GM11168 (cell line): ENCODE measurements at regions not wholly inside any gene's neighbourhood (a gene's known extent, or its start where the extent isn't known, plus 50 kb on each side); places are given as distances from the start of the nearest gene placed in this dataset.

Source experiments
- in situ Hi-C: fragments of 300-500 bp; cut with MboI; formaldehyde crosslinking; loops from one replicate; pipeline ENCODE4 v1.12.0; 2022; ENCODE audit warnings: low sequenced_read_pairs; ENCODE audit not compliant: unreplicated experiment

DNA sequence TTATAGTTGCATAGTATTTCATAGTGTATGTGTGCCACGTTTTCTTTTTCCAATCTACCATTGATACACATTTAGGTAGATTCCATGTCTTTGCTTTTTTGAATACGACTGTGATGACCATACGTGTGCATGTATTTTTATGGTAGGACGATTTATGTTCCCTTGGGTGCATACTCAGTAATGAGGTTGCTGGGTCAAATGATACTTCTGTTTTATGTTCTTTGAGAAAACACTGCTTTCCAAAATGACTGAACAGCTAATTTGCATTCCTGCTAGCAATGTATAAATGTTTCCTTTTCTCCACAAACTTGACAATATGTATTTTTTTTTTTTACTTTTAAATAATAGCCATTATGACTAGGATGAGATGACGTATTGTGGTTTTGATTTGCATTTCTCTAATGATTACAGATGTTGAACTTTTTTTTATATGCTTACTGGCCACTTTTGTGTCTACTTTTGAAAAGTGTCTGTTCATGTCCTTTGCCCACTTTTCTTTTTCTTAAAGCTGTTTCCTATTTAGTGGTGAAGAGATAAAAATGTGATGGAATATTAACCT, 969.5 kb upstream of the NDST4 start:
- in situ Hi-C loops: no loop called here

DNA sequence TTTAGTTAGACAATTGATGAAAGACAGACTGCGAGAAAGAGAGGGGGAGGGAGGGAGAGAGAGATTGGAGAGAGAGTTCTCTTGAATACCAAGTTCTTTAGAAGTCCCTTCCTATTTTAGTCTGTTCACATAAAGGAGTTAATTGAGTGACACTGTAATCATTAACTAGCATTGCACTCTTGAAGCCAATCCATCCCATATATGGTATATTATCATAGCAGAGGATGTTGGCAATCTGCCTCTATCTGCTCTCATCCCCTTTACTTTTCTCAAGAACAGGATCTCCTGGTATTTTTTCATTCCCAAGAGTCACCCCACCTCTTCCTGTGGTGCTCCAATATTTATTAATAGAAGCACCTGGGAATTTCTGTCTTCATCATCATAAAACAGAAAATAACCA, 959.6 kb upstream of the NDST4 start:
- in situ Hi-C loops: no loop called here

DNA sequence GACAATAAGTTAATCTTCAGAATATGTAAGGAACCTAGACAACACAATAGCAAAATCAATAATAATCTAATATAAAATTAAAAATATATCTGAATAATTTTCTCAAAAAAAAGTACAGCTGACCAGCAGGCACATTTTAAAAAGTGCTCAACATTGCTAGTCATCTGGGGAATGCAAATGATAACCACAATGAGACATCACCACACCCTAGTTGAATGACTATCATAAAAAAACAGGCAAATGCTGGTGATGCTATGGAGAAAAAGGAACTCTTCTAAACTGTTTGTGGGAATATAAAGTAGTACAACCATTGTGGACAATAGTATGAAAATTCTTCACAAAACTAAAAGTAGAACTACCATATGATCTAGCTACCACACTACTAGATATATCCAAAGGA, 956.9 kb upstream of the NDST4 start:
- in situ Hi-C loops: no loop called here

DNA sequence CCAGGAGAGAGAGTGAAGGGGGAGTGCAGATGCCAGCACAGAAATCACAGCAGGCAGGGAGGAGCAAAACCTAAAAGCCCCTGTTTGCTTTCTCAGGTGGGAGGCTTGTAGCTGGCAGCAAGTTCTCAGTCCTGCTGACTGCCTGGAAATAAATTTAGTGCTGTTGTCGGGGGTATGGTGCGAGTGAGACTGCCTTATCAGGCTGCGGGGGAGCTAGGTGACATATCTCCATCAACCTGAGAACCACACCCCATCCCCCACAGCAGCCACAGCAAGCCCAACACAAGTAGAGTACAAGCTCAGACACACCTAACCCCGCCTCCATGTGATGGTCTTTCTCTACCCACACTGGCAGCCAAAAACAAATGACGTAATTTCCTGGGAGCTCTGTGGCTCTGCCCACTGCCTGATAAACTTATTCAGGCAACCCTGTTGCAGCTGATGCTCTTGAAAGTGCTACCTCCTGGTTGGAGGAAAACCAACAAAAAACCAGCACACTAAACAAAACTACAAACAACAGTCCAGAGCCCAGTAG, 953.4 kb upstream of the NDST4 start:
- in situ Hi-C loops: no loop called here

DNA sequence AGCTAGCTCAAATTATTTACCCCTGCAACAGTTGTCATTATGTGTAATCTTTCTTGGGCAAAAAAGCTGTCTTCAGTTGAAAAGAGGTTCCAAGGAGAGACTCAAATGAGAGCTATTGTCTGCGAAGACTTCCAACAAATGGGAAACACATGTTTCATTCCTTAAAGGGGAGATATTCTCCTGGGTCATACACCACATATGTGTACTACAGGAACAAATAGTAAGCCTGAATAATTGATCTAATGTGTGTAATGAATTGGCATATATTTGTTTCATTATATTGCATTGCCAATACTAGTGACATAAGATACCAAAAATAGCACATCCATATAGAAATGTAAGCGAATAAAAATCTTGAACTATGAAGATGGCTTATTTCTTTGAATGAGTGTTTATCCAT, 950.9 kb upstream of the NDST4 start:
- in situ Hi-C loops: no loop called here

DNA sequence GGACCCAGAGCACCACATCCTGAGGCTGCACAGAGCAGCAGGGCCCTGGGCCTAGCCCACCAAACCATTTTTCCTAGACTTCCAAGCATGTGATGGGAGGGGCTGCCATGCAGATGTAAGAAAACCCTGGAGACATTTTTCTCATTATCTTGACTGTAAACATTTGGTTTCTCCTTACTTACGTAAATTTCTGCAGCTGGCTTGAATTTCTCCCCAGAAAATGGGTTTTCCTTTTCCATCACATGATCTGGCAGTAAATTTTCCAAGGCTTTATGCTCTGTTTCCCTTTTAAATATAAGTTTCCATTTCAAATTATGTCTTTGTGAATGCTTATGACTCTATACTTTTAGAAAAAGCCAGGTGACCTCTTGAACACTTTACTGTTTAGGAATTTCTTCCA, 945.9 kb upstream of the NDST4 start:
- in situ Hi-C loops: no loop called here

DNA sequence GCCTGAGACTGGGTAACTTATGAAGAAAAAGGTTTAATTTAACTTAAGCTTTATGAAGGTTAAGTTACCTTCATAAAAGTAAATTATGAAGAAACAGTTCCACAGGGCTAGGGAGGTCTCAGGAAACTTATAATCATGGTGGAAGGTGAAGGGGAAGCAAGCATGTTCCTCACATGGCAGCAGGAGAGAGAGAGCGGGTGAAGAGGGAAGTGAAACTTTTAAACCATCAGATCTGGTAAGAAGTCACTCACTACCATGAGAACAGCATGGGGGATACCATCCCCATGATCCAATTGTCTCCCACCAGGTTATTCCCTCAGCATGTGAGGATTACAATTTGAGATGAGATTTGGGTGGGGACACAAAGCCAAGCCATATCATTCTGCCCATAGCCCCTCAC, 944.7 kb upstream of the NDST4 start:
- in situ Hi-C loops: no loop called here

DNA sequence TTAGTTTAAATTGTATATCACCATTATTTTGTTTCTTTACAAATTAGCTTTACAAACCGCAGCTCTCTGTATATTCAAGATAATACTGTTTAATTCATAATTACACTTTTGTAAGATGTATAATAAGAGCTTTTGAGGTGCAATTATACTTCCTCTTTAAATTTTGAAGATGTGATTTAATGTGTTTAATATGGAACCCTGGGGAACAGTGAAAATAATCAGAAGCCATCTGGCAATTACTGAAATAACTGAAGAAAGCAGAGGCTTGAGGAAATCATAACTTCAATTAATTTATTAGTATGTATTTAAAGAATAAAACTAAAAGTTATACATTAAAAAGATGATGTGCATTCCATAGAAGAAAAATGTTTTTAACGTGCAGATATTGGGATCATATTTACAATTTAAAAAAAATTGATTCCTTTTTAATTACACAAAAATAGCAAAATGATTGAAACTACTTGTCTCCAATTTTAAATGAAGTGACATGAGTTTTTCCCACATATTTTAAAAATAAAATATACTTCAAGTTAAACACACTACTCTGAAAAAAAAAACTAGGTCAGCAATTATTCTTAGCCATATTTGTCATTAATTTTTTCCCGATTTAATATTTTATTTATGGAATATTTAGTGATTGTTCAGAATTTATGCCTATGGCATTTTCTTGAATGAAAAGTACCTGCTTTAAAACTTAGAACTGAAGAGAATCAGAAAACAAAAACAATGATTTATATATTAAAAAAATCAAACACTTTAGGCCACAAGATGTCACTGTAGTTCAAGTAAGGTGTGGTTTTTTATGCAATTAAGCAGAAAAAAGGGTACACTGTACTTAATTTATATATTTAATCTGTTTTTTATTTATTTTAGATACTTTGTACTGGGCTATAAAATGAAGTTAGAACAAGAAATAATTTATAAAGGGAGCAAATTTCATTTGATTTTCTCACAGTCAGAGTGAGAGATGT, 942.7 kb upstream of the NDST4 start:
- in situ Hi-C loops: no loop called here

DNA sequence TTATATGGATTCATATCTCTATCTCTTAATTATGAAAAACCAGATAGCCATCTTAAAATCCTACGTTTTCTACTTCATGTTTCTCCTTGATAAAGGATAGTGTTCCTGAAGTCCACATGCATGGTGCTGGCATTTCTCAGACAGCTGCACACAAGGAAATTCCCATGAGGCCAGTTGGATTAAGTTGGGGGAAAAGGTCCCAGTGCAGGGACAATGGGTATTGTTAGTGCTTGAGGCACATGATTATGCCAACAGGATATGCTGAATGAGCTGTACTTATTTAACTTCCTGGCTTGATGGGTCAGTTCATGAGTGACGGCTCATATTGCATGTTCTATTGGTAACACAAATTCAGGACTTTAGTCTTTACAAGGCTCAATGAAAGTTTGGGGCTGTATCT, 913.9 kb upstream of the NDST4 start:
- in situ Hi-C loops: no loop called here

DNA sequence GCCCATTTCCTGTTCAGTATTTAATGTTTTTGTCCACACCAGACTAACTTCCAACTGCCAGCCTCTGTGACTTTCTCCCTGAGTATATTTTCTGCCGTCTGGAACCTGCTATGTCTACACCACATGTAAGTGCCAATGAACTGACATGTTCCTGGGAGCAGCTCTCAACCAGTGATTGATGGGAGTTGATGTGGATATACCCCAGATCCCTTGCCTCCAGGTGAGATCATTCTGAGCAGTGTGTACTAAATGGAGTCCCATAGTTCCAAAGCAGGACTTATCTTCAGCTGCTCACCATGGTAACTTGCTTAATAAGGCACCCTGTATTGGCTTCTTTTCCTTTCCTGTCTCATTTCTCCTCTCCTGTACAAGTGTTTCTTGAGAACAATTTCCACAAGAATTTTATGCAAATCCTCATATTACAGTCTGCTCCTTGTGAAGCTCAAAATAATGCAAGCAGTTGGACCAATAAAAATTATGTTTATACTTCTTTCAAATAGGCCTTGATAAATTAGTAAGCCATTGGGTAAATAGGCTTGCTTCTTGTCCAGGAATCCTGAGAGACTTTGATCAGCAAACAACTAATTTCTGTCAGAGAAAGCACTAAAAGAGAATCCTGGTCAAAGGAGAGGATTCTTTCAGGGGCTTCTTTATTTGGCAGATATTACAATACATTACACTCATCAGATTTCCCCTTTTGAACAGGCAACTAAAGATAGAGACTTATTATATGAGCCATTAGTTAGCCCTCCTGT, 911.7 kb upstream of the NDST4 start:
- in situ Hi-C loops: no loop called here

DNA sequence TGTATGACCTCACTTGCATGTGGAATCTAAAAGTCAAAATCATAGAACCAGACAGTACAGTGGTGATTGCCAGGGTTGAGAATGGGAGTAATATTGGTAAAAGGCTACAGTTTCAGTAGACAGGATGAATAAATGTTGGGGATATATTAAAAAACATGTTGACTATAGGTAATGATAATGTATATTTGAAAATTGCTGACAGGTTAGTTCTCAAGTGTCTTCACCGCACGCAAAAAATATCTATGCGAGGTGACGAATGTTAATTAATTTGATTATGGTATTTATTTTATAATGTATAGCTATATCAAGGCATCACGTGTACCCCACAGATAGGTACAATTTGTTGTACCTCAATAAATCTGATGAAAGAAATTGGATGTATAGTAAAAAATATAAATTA, 909.6 kb upstream of the NDST4 start:
- in situ Hi-C loops: no loop called here

DNA sequence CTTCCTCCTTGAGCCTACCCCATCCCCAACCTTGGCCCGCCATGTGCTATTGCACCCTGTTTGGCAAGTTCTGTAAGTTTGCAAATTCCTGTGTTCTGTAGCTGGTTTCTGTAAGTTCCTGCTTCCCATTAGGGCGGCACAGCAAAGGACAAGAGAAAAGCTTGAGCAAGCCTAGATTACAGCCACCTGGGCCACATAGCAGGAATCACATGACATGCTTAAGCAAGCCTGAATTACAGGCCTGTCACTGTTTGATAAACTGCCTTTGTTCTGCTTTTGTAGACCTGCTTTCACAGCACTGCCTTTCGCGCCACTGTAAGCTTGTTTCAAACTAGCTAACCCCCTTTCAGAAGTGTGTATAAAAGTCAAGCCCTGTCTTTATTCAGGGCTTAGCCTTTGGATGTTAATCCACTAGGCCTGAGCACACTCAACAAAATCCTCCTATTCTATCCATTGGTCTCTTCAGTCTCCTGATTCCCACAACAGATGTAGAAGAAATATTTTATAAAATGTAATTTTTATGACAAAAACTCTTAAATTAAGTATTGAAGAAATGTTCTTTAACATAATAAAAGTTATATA, 906.8 kb upstream of the NDST4 start:
- in situ Hi-C loops: no loop called here

DNA sequence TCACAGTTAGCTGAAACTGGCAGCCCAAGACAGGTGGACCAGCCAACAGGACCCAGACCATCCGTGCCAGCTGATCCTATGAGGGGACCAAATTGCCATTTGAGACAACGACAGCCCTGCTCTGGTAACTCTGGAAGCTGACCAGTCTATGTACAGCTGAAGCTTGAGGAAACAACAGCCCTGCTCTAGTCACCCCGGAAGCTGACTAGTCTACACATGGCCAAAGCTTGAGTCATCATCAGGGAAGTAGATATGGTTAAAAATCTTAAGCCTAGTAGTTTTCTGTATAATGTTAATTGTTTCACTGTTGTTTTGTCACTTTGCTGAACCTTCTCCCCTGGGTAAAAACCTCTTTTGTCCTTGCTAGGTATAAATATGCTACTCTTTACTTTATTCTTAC, 905.4 kb upstream of the NDST4 start:
- in situ Hi-C loops: no loop called here

DNA sequence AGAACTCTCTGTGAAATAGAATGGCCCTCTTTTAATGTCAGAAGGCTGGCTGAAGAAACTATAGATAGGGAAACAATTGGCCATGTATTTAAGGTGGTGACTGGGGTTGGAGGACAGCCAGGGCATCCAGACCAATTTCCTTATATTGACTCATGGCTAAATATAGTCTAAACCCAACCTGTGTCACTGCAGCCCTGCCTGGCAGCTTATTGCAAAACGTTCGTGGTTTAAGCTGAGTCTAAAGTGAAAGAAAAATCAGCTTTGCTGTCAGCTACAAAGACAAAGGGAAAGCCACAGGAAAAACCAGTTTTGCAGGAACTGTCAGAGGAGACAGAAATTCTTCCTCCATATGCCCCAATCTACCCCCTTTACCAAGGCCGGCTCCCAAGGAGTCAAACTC, 902.8 kb upstream of the NDST4 start:
- in situ Hi-C loops: no loop called here

DNA sequence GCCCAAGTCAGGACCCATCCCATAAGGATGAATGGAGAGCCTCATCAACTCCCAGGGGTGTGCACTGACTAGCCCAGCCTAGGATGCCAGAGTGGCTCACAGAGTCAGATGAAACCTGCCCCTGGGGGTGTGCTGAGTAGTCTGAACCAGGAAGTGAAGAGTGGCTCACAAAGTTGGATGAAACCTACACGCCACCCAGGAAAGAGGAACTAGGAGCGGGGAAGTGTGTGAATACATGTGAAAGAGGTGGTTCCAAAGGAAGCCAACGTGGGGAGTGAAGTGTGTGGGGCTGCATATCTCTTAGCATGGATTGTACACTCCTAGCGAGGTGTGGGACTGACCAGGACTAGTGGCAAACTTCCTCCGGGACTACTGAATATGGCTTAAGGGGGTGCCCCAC, 902.1 kb upstream of the NDST4 start:
- in situ Hi-C loops: no loop called here

DNA sequence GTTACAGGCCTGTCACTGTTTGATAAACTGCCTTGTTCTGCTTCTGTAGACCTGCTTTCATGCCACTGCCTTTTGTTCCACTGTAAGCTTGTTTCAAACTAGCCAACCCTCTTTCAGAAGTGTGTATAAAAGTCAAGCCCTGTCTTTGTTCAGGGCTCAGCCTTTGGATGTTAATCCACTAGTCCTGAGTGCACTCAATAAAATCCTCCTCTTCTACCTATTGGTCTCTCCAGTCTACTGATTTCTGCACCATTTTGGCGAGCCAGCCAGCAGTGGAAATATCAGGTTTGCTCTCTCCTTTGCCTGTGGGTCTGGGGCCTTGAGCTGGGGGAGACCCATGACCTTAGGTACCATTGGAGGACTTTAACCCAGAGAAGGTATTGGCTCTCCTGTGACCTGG, 901.6 kb upstream of the NDST4 start:
- in situ Hi-C loops: no loop called here

DNA sequence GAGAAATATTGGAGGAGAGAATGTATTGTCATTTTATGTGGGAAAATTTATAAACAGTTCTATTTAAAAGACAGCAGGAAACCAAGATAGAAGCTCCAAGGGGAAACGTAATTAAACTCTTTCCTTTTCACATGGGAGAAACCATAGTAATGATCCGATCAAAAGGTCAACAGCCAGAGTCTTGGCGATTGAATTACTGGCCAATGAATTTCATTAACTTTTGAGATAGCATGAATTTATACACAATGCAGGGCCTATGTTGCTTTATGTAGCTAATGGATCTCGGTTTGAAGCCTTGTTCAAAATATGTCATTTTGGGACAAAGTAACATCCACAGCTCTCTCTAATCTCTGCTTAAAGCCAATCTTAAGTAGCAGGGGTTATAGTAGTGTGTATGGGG, 897.5 kb upstream of the NDST4 start:
- in situ Hi-C loops: no loop called here

DNA sequence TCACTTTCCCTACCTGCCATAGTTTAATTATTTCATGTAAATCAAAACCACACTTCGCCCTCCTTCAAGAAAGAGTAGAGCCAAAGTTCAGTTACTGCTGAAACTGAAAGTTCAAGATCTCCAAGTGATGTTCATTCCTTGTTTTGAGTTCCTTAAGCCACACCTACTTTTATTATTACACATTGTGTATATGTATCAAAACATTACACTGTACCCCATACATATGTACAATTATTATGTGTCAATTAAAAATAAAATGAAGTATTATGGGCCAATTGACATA, 892.3 kb upstream of the NDST4 start:
- in situ Hi-C loops: no loop called here

DNA sequence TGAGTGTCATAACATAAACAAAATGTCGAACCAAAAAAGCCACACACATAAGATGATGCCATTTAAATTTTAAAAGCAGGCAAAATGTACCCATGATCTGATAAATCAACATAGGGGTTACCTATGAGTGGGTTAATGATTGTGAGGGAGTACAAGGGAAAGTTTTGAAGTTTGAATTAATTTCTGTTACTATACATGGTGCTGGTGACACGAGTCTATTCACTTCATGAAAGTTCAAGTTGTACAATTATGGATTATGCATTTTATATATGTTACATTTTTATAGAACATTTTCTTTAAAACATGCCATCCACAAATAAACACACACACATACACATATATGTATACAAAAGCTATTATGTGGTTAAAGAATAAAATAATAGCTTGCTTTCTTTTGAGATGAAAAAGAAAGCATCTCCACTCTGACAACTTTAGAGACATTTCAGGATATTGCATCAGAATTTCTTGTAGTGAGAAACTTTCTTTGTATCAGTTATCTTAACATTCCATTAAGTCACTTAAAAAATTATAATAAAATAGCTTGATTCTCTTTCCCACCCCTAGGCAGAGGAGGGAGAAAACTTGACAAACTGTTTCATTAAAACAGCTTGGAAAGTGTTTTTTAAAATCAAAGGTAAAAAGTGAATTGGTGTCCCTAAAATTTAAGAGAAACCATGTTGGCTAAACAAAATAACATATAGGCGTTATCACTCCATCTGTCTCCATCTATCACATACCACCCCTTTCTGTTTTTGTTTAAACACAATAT, 891.8 kb upstream of the NDST4 start:
- in situ Hi-C loops: no loop called here

DNA sequence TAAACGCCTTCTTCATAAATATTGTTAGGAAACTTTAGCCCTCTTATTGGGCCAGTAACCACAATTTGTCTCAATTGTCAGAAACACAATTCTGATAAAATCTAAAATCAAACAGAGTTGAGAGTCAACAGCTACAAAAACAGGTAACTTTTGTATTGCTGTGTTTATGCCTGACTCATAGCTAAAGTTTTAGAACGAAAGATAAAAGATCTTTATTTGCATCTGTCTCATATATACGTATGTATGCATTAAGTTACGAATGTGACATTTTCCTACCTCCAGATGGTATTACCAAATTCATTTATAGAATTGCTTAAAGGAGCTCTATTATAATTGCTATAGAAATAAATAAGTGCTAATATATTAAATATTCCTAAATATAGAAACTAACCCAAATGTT, 887.9 kb upstream of the NDST4 start:
- in situ Hi-C loops: no loop called here
